HG03571 (cell line): ENCODE measurements at regions not wholly inside any gene's neighbourhood (a gene's known extent, or its start where the extent isn't known, plus 50 kb on each side); places are given as distances from the start of the nearest gene placed in this dataset.

Source experiments
- ATAC-seq: cut with Tn5 transposase; IDR thresholded peaks from one replicate; pipeline ENCODE4 v1.9.1; 2021; ENCODE audit not compliant: unreplicated experiment

DNA sequence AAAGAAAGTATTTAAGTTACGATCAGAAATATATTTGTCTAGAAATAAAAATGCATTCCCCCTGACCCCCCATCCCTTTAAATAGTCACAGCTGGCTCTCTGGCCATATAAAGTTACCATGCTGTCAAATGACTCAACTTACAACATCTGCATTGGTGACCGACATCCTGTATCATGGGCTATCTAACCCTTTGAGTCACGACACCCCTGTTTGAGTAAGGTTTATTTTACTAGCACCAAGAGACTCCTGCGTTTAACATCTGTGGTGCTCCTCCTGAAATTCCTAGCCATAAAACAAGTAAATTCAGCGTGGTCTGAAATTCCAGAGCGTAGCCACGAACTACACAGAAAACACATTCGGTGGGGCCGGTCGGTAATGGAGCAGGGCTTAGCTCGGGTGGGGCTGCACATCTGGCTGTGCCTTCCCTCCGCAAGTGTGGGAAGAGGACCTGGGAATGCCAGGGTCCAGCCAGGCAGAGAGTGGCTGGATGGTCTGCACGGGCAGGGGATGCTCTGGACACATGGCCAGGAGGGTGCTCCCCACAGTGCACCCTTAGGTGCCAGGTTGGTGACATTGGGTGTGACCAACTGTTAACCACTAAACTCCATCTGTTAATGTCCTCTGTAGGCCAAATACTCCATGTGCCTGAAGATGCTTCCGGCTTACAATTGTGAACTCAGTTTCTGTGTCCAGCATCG is 53.0 kb upstream of the CLDN14 start:
- ATAC-seq = no peak

DNA sequence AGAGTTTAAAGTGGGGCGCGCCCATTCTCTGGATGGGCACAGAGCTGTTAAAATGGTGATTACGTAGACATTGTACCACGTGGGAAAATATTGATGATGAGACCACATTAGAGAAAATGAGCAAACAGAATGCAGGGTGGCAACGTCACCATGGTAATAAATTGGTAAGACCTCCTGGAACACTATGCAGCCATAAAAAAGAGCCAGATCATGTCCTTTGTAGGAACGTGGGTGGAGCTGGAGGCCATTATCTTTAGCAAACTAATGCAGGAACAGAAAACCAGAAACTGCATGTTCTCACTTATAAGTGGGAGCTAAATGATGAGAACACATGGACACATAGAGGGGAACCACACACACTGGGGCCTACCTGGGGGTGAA is 53.5 kb upstream of the CLDN14 start:
- ATAC-seq = no peak

GRCh38 chr21:36534656-36535055 is 54.7 kb upstream of the CLDN14 start:
- no peak for ATAC-seq

DNA sequence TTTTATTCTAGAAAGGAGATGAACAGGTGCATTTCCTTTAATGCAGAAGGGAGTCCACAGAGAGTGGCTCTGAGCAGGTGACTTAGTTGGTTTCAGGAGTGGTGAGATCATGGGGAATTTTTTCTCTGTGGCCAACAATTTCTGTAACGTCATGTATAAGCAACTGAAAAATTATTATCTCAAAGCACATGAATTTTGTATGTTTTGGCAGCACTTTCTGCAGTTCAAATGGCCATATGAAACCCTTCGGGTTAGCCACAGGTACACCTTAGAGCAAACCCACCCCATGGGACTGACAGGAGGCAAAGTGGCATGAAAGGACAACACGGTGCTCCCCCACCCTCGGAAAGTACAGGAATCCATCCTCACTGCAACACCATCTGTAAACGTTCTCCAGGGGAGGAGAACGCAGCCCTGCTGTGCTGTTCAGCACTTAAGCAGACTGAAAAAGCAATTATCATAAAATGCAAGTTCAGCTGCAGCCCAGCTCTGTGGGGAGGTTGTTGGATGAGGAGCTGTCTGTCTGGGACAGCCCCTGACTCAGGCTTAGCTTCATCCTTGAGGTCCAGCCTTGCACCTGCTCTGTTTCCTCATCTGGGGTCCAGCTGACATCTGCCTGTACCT is 55.8 kb upstream of the CLDN14 start:
- ATAC-seq = peak; percentile 70

DNA sequence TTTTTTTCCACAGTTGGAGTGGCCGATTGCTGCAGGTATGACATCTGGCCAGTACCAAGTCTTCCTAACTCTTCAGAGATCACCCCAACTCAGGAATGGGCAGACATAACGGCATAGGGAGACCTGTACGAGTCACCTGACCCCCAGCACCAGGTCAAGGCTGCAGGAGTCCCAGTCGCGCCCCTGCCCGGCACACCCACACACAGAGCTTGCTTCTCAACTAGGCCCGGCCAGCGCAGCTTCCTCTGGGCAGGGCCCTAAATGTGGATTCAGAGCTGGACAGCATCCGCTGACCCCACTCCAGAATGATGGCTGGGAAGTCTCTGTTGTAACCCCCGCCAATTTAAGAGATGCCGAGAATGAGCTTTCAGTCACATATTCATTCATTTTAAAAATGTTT is 58.8 kb upstream of the CLDN14 start:
- ATAC-seq = no peak

- no peak for ATAC-seq
Observed at GRCh38 chr21:36539434-36540150, 59.7 kb upstream of the CLDN14 start.

DNA sequence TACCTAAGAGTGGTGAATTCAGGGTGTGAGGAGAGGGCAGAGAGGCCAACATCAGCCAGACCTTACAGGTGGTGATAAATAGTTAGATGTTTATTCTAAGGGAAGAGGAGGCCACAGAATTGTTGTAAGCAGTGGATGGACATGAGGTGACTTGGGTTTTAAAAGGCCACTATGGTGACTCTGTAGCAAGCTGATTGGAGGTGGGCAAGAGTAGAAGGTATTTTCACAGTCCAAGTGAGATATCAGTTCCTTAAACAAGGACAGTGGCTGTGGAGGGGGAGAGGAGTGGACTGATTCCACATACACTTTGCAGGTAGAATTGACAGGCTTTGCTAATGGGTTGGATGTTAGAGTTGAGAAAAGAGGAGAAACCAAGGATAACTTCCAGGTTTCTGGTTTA is 60.8 kb upstream of the CLDN14 start:
- no peak for ATAC-seq

GRCh38 chr21:36541721-36542139 is 61.8 kb upstream of the CLDN14 start:
- ATAC-seq = no peak

DNA sequence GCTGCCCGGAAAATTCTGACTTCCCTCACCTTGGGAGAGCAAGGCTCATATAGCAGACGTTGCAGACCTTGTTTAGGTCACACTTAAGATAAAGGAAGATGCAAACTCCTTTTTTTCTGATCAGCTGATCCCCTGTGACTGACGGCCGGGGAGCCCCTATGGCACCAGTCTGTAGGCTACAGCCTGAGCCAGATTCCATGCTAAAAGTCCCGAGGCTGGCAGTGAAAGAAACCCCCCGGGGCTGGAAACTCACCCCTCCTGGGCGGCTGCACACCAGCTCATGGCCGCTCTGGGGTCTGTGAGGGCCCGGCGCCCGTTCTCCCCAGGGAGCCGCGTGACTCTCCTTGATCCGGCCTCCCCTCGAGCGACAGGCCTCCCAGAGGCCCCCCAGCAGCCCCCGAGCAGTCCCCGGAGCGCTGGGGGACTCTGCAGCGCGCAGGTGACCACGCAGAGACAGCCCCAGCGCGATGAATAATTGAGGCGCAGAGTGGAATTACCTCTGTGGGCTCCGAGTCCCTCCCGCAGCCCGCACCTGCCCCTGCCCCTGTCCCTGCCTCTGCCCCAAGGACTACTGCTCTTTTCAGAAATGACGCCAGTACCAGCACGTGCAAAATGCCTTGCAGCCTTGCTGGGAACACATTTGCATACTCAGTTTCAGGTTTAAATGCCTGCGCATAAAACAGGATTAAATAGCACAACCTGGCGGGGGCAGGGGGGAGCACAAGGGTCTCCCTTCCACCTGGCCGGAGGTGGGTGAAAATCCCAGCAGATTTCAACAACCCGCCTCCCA is 62.6 kb upstream of the CLDN14 start:
- ATAC-seq = peak; percentile 56

DNA sequence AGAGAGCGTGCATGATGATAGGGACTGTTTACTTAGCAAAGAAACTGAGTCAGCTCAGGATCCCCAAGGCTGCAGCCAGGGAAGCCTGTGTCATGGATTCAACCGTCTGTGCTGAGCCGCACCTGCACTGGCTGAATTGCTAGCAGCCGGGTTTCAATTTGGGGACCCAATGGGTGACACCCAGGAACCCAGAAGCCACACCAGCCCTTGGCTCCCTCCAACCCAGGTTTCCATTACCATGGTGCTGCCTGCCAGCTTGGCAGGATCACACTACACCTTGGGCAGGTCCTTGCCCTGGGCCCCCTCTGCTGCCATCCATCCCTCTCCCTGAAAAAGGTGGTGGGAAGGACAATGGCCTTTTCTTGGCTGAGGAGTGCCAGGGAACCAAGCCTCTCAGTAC is 64.0 kb upstream of the CLDN14 start:
- no peak for ATAC-seq

GRCh38 chr21:36544545-36544944 is 64.6 kb upstream of the CLDN14 start:
- no peak for ATAC-seq

- no peak for ATAC-seq
Observed at GRCh38 chr21:36545776-36546511, 66.0 kb upstream of the CLDN14 start.

GRCh38 chr21:36547464-36547863 is 67.5 kb upstream of the CLDN14 start:
- ATAC-seq = no peak

DNA sequence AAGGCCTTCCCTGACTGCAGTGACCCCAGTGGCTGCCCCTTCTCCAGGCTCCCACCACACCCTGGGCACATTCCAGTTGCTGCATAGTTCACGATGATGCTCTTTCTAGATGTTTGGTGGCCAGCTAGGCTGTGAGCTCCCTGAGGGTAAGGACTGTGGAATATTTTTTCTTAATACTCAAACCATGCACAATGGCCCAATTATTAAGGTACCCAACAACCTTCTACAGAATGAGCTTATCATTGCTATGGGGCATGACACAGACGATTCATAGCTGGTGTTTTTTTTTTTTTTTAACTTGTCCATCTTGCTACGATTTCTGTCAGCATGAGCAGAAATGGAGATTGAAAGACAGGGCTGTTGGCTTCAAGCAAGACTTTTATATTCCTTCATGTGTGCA is 68.9 kb upstream of the CLDN14 start:
- no peak for ATAC-seq

GRCh38 chr21:36549470-36549869 is 69.5 kb upstream of the CLDN14 start:
- no peak for ATAC-seq

DNA sequence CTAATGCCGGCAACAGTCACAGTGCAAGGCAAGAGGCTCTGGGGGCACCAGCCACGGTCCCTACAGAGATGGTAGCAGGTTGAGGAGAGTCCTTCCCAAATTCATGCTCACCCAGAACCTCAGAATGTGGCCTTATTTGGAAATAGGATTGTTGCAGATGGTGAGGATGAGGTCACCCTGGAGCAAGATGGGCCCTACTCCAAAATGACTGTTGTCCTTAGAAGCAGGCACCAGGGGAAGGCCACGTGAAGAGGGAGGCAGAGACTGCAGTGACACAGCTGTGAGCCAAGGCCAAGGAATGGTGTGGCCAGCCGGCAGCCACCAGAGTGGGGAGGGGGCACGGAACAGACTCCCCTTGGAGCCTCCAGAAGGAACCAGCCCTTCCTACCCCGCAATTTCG is 70.8 kb upstream of the CLDN14 start:
- no peak for ATAC-seq

- no peak for ATAC-seq
Observed at GRCh38 chr21:36551321-36551720, 71.4 kb upstream of the CLDN14 start.

DNA sequence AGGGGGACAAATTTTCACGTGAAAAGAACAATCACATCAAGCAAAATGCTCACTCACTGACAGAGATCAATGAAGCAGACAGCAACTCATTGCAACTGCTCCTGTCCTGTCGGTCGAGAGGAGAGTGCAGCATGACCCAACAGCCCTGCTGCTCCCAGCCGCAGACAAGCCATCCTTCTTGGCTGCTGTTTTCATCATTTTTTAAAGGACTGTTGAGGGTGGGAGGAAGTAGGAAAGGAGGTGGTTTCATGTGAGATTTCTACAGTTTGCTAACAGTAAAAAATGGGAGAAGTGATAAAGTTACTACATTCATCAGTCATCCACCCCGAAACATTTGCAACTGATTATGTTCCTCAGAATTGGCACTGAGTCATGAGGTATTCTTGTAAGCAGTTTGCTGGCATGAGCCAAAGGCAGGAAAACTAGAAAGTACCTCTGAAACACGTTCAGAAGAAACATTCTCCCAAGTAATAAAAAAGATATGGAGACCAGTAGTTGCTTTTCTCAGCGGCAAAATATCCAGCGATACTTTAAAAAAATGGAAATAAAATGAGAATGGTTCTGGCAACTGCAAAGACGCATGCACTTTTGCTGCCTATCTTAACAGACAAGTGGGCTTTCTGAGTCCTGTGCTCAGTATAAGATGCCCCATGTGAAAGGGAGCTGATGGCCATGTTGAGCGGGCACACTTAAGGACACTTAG is 72.0 kb upstream of the CLDN14 start:
- ATAC-seq = no peak

GRCh38 chr21:36552434-36552785 is 72.5 kb upstream of the CLDN14 start:
- ATAC-seq = no peak

DNA sequence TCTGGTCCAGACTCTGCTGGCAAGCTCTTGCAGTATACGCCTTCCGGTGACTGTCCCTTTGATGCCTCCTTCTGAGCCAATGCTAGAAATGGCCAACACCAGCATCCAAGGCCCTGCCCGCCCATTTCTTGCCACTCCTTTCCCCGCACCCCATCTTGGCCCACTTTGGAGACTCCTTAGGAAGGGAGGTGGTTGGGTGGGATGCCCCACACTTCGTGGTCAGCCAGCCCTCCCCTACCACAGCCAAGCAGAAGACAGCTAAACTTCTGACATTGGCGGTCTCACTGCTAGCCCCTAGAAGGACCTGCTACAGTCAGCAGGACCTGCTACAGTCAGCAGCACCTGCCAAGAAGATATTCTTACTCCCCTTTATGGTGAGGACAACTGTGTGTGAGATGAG is 73.5 kb upstream of the CLDN14 start:
- ATAC-seq = no peak
